GM18870 (cell line): ENCODE measurements at regions not wholly inside any gene's neighbourhood (a gene's known extent, or its start where the extent isn't known, plus 50 kb on each side); places are given as distances from the start of the nearest gene placed in this dataset.
A peak's percentile ranks its signal among the peaks of the same experiment; 100 is the strongest.
"Not testable (repeated sequence)": the region's sequence is repeated elsewhere in the genome, so short reads cannot be mapped to it uniquely, and the experiment has no call there.

Source experiments
- ATAC-seq: cut with Tn5 transposase; IDR thresholded peaks from one replicate; pipeline ENCODE4 v1.9.1; 2021; ENCODE audit warnings: moderate library complexity; ENCODE audit not compliant: unreplicated experiment

- ATAC-seq = no peak
Measured at GRCh38 chr4:37771771-37772170, 54.7 kb upstream of the PGM2 start.

- no peak for ATAC-seq
Measured at GRCh38 chr4:37770016-37770415, 56.5 kb upstream of the PGM2 start.

GRCh38 chr4:37769391-37769989, 57.0 kb upstream of the PGM2 start:
- no peak for ATAC-seq

GRCh38 chr4:37767546-37767945, 58.9 kb upstream of the PGM2 start:
- ATAC-seq = no peak

- no peak for ATAC-seq
Measured at GRCh38 chr4:37767019-37767418, 59.5 kb upstream of the PGM2 start.

- peak; percentile 71 for ATAC-seq
Measured at GRCh38 chr4:37765741-37766140, 60.7 kb upstream of the PGM2 start.

GRCh38 chr4:37763831-37764230, 62.7 kb upstream of the PGM2 start:
- ATAC-seq = no peak

- ATAC-seq = no peak
Measured at GRCh38 chr4:37762991-37763368, 63.5 kb upstream of the PGM2 start.

- ATAC-seq = no peak
Measured at GRCh38 chr4:37762294-37762990, 64.0 kb upstream of the PGM2 start.

GRCh38 chr4:37760840-37761239, 65.6 kb upstream of the PGM2 start:
- no peak for ATAC-seq

- ATAC-seq = no peak
Measured at GRCh38 chr4:37759833-37760232, 66.7 kb upstream of the PGM2 start.

- no peak for ATAC-seq
Measured at GRCh38 chr4:37758226-37758625, 68.3 kb upstream of the PGM2 start.

GRCh38 chr4:37757761-37758160, 68.7 kb upstream of the PGM2 start:
- ATAC-seq = no peak

GRCh38 chr4:37757121-37757520, 69.4 kb upstream of the PGM2 start:
- no peak for ATAC-seq

GRCh38 chr4:37754410-37755185, 68.4 kb upstream of the RELL1 start:
- ATAC-seq = no peak

- ATAC-seq = no peak
Measured at GRCh38 chr4:37749398-37749988, 63.3 kb upstream of the RELL1 start.

- no peak for ATAC-seq
Measured at GRCh38 chr4:37748485-37748884, 62.3 kb upstream of the RELL1 start.

- no peak for ATAC-seq
Measured at GRCh38 chr4:37747772-37748330, 61.7 kb upstream of the RELL1 start.

GRCh38 chr4:37746852-37747251, 60.7 kb upstream of the RELL1 start:
- ATAC-seq = not testable (repeated sequence)

GRCh38 chr4:37745946-37746345, 59.8 kb upstream of the RELL1 start:
- no peak for ATAC-seq

GRCh38 chr4:37742149-37742548, 56.0 kb upstream of the RELL1 start:
- ATAC-seq = no peak
